ENCODE measurements at regions not wholly inside any gene's neighbourhood (a gene's known extent, or its start where the extent isn't known, plus 50 kb on each side); places are given as distances from the start of the nearest gene placed in this dataset.

DNA sequence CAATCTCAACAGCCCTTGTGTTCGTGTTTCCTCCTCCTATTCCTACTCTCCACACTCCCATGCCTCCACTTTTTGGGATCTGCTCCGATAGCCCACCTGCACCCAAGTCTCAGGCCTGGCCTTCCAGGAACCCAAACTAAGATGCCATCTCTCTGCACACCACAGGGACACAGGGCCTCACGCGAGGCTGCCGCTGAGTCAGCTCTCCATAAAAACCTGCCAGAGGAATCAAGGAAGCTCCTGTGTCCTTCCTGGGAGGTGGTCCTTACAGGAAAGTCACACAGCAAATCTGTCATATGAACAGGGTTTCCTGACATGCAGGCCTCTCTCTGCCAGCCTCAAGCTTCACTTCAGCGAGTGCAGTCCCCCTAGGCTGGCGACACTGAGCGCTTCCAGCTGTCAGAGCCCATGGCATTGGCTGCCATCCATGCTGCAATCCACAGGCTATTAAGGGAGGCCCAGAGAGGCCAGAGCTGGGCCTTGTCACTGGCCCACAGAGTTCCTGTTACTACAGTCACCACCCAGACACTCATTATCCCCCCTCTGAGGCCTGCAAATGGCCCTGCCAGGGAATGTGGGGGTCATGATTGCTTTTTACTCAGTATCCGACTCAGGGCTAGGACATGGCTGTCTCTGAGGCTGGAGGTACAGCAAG is 151.4 kb downstream of the OAT start:
- no peak for DNase-seq (ENCODE audit: low read depth in 4 of 4, low spot score in 3 of 4)

DNA sequence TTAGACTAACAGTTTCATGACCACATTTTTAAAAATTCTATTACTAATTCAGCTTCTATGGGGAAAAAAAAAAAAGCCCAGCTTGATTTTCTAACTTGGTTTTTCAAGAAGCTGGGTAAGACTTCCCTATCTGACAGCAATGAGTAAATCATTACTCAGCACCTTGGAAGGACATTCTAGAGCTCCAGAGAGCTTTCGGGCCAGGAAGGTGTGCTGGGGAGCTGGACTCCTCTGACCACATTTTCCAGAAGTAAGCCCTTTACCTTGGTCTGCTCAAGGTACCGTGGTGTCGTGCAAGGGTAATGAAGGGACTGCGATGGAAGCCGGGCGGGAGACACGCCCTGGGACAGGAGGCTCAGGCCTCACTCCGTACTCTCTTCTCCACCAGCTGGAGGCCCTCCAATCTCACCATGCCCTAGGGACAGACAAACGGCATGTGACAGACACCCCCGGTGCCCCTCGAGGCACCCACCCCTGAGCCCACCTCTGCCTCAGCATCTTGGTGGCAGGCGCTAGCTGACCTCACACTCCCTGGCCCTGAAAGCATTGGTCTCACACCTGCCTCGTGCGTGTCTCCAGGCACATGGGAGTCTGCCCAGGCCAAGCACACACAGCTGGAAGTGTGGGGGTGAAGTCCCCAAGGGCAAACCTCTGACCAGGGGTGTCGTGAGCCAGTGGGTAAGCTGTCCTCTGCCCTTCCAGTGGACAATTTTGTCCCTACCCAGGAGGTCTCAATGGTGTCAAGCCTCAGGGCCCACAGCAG is 152.1 kb downstream of the OAT start:
- no peak for DNase-seq (ENCODE audit: low read depth in 4 of 4, low spot score in 3 of 4)

DNA sequence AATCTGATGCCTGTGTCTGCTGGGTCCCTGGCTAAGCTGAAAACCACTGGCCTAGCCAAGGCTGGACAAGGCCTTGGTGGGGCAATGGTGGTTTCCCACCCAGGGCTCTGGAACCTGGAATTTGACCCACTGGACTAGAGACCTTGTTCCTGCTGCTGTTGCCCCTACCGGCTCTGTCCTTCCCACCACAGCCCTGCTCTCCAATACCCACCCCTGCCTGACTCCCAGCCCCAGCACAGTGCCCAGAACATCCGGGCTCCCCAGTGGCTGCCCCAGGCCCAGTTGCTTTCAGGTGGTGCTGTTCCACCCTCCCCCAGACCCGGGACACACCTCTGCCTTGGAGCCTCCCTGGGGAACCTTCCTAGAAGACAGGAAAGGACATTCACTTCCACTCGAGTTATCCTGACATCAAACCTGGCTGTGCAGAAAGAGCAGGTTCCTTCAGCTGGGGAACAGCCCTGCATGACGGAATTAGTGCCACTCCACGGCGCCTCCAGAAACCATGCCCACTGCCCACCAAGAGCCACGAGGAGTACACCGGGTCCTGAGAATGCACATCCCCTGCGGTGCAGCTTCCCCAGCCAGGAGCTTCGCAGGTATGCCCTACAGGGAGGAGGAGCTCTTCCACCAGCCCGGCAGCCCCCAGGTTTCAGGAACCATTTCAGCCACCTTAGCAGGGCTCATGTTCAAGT is 152.8 kb downstream of the OAT start:
- DNase-seq (ENCODE audit: low read depth in 4 of 4, low spot score in 3 of 4) = no peak

DNA sequence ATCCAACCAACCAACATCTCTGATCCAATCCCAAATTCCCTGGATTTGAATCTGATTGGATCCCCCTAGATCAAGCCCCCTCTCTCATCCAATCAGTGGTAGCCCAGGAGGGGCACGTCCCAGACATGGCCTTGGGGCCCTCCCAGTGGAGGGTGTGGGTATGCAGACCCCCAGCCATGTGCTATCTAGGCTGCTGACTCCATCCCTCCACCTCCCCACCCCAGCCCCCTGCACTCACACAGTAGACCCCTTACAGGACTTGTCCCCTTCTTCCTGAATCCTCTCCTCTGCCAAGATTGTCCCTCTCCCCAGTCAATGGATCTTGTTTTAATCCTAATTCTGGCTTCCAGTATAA is 153.4 kb downstream of the OAT start:
- DNase-seq (ENCODE audit: low read depth in 4 of 4, low spot score in 3 of 4) = no peak

DNA sequence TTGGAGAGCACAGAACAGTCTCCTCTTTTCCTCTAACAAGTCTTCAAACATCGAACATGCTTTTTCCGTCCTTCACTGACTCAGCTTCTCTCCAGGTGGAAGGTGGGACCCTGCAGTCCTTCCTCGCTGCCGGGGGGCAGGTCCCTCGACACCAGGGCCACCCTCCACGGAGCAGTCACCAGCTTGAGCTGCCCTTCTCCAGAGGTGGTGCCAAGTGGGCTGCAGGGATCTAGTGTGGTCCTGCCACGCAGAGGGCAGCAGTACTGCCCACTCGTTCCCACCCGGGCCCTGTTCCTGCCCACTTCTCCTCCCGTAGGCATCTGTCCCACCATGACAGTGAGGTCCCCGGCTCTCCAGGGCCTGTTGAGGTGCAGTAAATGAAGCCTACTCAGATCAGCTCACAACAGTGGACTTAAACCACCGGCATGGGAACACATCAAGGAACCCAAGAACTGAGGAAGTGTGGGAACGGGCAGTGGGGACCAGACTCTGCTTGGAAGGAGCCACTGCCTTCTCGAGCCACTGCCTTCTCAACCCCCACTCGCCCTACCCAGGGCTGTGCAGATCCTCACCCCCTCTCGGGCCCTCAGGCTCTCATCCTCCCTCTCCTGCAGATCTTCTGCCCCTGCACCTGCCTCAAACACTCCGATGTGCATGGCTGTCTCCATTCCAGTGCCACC is 153.9 kb downstream of the OAT start:
- no peak for DNase-seq (ENCODE audit: low read depth in 4 of 4, low spot score in 3 of 4)

DNA sequence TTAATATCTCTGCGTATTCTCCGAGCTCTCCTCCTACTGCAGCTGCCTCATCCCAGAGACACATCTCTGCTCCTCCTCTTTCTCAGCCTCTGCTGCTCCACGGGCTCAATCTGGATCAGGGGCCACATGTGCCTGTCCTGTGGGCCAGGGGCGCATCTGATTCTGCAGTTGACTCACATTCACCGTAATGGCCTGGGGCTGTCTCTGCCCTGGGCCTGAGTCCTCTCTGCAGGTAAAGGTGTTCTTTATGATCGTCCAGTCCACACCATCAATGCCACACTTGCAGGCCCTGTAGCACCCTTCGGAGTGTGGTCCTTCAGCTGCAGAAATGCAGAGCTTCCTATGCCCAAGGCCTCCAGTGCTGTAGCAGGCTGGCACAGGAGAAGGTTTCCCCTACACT is 154.5 kb downstream of the OAT start:
- DNase-seq (ENCODE audit: low read depth in 4 of 4, low spot score in 3 of 4) = no peak

DNA sequence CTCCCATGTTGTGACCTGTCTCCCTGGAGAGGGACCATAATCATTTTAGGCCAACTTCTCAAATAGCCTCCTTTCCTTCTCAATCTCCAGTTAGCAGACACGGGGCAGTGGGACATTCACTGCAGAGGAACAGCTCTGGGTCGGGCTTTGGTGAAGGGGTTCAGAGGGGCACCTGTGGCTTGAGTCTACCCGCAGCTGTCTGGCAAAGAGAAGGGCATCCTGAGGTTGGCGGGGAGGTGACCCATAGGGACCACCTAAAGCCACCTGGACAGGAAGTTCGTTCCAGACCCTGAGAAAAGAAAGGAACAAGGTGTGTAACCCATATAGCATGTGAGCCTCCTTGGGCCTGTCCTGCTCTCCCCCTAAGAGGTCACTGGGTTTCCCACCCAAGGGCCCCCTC is 155.0 kb downstream of the OAT start:
- no peak for DNase-seq (ENCODE audit: low read depth in 4 of 4, low spot score in 3 of 4)

DNA sequence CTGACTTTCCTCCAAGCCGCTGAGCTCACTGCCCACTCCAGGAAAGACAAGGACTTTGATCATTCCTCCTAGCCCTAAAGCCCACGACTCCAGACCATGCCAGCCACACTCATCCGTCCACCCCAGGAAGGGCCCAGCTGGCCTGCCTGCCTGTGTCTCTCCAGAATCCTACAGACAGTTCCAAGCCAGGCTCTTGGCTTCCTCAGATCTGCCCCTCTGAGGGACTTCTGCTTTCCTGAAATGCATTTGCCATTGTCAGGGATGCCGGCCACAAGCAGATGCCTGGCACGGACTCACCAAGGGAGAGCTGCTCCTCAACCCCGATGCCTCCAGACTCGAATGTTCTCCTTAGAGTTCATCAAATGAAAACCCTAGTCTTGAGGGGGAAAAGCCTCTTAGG is 155.8 kb downstream of the OAT start:
- no peak for DNase-seq (ENCODE audit: low read depth in 4 of 4, low spot score in 3 of 4)

DNA sequence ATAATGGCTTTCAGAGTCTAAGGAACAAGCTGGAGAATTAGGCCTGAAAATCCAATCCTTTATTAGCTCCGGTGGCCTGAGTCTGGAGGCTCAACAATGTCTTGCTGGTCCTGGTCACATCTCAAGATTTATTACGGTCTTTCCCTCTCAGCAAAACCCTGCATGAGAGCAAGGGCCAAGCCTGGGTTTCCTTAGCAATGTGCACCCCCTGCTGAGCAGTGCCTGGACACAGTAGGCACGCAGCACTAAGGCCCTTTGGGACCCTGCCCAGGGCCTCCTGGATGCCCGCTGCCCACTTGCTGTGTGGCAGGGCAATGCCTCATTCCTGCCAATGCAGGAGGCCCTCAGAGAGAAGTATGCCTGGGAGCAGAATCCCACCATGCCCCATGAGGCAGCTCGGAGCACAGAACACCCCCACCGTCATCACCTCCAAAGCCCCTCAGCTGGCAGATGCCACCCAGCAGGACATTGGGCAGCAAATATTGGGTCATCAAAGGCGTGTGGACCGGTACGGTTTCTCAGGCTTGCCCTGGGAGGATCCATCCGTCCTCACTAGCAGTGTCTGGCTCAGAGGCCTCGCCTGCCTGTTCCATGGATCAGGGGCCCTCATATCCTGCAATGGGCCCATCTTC is 156.4 kb downstream of the OAT start:
- DNase-seq (ENCODE audit: low read depth in 4 of 4, low spot score in 3 of 4) = no peak

DNA sequence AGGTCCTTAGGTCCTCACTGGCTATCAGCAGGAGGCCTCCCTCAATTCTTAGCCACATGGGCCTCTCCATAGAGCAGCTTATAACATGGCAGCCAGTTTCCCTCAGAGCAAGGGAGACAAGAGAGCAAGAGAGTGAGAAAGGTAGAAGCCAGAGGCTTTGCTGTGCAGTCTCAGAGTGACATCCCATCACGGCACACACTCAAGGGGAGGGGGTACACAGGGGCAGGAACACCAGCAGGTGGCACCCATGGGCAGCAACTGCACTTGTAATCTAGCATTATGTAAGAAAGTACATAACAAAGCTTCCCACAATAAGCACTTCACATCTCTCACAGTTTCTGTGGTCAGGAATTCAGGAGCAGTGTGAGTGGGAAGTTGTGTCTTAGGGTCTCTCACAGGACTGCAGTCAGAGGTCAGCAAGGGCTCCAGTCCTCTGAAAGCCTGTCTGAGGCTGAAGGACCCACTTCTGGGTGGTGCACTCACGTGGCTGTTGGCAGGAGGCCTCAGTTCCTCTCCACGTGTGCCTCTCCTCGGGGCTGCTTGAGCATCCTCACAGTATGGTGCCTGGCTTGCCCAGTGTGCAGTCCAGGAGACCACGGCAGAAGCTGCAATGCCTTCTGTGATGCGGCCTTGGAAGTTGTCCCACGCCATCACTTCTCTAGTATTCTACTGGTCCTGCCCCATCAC is 159.4 kb downstream of the OAT start:
- DNase-seq (ENCODE audit: low read depth in 4 of 4, low spot score in 3 of 4) = no peak

DNA sequence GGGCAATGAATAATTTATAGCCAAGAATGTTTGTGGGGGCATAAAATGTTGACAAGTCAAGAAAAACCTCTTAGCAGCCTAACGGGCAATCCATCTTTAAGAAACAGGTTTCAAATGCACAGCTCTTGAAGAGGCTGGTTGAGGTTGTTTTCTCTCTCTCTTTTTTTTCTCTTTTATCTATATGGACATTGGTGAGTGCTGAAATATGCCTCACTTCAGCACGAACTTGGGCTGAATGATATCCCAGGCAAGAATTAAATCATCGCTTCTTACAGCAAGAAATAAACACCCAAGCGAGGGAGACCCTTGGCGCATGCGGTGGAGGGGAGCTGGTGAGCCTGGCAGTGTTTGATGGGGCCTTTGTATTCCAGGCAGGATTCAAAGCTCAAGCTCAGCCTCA is 160.9 kb downstream of the OAT start:
- no peak for DNase-seq (ENCODE audit: low read depth in 4 of 4, low spot score in 3 of 4)

DNA sequence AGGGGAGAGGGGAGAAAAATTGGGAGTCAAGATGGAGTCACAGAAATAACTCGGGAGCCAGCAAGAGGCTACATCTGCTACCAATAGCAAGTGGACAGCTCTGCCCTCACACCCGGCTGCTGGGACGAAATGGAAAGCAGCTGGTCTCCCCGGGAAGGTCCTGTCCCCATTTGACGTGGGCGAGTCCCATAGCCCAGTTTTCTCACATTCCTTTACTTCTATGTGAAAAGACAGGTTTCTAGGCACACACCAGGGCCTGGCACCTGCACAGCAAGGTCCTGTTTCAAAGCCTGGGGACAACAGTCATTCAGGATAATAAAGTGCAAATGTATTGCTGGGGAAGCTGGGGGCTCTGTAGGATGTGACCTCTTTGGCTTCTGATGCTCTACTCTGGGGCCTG is 162.6 kb downstream of the OAT start:
- DNase-seq (ENCODE audit: low read depth in 4 of 4, low spot score in 3 of 4) = no peak

DNA sequence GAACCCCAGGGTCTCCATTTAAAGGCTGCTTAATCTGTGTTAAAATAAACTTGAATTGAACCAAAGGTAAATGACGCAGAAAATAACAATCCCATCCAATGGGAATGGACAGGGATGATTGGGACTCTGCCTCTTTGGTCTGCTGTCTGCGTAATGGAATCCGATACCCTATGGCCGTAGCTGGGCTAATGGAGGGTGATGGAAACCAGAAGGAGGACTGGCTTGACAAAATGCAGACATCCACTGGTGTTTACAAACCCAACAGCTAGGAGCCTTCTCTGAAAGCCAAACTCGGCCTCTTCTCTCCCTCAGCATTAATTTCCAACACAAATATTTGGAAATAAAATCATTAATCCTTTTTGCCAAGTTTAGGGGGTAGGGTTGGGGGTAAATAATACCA is 162.2 kb upstream of the CHST15 start:
- no peak for DNase-seq (ENCODE audit: low read depth in 4 of 4, low spot score in 3 of 4)

DNA sequence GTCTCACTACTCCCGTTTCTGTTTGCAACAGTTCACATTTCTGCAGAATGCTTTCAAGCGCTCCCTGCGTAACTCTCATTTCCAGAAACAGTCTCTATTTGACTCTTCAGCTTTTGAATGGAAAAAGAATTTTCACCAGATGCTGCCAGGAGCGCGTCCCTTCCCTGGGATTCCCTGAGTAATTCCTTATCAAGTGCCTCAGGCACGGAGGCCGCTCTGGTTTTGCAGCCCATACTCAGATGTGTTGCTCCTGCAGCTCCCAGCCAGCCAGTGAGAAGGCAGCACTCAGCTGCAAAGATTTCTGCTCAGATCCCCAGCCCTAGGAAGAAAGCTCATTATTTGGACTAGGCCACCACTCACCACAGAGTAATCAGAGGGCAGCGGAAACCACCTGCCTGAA is 161.1 kb upstream of the CHST15 start:
- DNase-seq (ENCODE audit: low read depth in 4 of 4, low spot score in 3 of 4) = no peak

DNA sequence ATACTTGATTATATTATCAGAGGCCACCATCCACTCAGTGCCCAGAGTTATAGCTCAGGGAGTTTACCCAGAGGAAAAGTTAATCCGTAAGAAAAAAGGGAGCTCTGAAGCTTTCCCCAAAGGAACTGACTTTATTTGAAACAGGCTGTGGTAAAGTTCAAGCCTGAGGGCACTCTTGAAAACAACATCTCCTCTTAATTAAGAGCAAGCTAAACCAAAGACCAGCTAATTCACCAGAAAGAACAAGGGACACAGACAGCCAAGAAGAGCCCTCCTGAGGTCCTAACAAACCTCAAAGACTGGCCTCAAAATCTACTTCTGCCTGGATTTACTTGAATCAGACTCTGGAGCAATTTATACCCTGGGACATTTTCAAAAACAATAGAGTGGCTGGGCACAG is 159.6 kb upstream of the CHST15 start:
- no peak for DNase-seq (ENCODE audit: low read depth in 4 of 4, low spot score in 3 of 4)

DNA sequence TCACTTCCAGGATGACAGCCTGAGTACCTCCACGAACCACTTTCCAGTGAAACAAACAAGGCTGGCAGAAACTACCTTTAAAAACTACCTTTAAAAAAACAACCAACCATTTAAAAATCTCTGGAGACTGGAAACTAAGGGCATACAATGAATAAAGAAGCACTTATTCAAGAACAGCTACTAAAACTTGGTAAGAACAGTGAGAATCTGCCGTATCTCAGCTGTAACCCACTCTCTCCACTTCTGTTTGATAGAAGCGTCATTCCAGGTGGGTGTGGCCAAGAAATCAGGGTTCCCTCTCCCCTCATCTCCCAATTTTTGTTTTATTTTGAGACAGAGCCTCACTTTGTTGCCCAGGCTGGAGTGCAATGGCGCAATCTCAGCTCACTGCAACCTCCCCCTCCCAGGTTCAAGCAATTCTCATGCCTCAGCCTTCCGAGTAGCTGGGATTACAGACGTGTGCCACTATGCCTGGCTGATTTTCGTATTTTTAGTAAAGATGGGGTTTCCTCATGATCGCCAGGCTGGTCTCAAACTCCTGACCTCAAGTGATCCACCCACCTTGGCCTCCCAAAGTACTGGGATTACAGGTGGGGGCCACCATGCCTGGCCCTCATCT is 158.8 kb upstream of the CHST15 start:
- no peak for DNase-seq (ENCODE audit: low read depth in 4 of 4, low spot score in 3 of 4)

DNA sequence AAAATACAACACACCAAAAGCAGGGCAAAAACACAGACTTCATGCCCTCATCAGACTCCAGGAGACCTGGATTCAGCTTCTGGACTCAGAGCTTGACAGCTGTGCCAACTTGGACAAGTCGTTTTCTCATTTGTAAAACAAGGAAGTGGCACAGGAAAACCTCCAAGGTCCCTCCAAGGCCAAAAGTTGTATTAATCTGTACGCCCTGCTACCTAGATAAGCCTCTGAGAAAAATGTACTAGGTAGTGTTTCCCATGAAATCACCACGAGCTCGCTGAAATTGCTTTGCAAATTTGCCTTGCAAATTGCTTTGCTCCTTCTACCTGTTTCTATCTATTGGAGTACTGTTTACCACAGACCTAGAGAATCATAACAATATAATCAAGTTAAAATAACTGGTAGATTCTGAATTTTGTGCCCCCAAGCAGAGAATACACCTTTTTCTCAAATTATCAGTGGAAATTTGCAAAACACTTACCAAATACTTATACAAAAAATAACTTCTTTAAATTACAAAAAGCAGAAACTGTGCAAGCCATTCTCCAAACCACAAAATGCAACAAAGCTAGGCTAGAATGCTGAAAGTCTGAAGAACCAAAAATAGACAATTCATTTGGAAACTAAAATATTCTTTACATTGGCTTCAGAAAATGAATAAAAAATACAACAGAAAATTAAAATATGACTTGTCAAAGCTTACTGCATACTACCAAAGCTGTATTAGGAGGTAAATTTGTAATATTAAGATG is 158.1 kb upstream of the CHST15 start:
- DNase-seq (ENCODE audit: low read depth in 4 of 4, low spot score in 3 of 4) = no peak

DNA sequence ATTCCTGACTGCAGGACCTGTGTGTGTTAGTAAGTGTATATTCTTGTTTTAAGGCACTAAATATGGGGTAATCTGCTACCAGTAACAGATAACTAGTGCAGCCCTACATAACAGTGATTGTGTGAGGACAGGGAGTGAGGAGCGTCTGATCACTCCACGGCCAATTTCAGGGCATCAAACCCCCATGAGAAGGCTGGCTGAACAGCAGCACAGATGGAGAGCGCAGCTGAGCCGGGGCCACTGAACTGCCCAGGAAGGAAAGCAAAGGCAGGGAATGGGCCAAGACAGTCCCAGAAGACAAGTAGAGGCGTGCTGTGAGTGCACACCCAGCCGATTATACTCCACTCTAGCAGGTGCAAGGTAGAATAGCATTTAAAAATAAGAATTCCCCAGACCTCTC is 157.1 kb upstream of the CHST15 start:
- DNase-seq (ENCODE audit: low read depth in 4 of 4, low spot score in 3 of 4) = no peak

DNA sequence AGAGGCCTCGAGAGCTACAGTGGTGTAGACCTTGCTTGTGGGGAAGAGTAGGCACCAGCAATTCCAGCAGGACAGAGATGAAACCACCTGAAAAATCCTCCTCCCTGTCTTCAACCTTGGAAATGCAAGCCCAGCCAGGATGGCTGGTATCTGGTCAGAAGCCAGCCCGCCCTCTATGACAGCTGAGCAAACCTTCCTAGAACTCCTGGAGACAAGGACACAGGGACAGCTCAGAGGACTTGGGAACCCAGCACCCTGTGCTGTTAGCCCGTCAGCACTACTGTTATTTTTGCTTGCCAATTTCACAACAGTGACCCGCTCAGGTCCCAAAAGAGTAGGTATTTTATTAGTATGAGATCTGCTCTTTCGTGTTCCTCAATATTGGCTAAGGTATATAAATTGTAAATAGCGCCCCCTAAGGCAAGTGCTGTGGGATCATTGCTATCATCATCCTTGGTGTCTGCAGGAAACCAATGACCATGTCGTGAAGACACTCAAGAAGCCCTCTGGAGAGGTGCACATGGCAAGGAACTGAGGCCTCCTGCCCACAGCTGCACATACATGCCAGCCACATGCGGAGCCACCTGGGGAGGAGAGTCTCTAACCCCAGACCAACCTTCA is 156.5 kb upstream of the CHST15 start:
- DNase-seq (ENCODE audit: low read depth in 4 of 4, low spot score in 3 of 4) = no peak
